ENCODE measurements at regions not wholly inside any gene's neighbourhood (a gene's known extent, or its start where the extent isn't known, plus 50 kb on each side); places are given as distances from the start of the nearest gene placed in this dataset.
A peak's percentile ranks its signal among the peaks of the same experiment; 100 is the strongest.

- no peaks in the 10 kb centered on the region for H3K9me3 ChIP-seq
- H3K4me3 ChIP-seq, result no peak overlapping the region
- DNase-seq, result no peak
- TF ChIP-seq POLR2AphosphoS5 (IDR thresholded peaks at IDR 0.05) (no peak), CTCF (IDR thresholded peaks at IDR 0.05) (no peak), EP300 (IDR thresholded peaks at IDR 0.05) (no peak), POLR2A (IDR thresholded peaks at IDR 0.05) (no peak)
- peaks cover 0 to 4% (median 2%) of the 10 kb centered on the region in 4 donors for H3K4me1 ChIP-seq
- no peaks in the 10 kb centered on the region for H3K27me3 ChIP-seq
- H3K27ac ChIP-seq, result no peak overlapping the region
- ATAC-seq (ENCODE audit: low FRiP score in 2 of 2), result no peak
- no peaks in the 10 kb centered on the region for H3K36me3 ChIP-seq
- 93 to 99% methylated on average over 2 of the region's 2 CpGs for WGBS, 2 donors
Measured at GRCh38 chr21:14768042-14768441, 221.9 kb upstream of the SAMSN1 start.

GRCh38 chr21:14767192-14767852 is 221.2 kb upstream of the SAMSN1 start:
- H3K36me3 ChIP-seq, result no peaks in the 10 kb centered on the region
- H3K27me3 ChIP-seq, result no peaks in the 10 kb centered on the region
- no peak for ATAC-seq (ENCODE audit: low FRiP score in 2 of 2)
- peaks cover 0 to 4% (median 2%) of the 10 kb centered on the region in 4 donors for H3K4me1 ChIP-seq
- no peaks in the 10 kb centered on the region for H3K9me3 ChIP-seq
- 85% methylated on average over 3 of the region's 3 CpGs for WGBS, 2 donors
- H3K27ac ChIP-seq, result no peak overlapping the region
- no peak overlapping the region for H3K4me3 ChIP-seq
- TF ChIP-seq CTCF (IDR thresholded peaks at IDR 0.05), result no peak
- TF ChIP-seq EP300 (IDR thresholded peaks at IDR 0.05), result no peak
- TF ChIP-seq POLR2AphosphoS5 (IDR thresholded peaks at IDR 0.05), result no peak
- no peak for TF ChIP-seq POLR2A (IDR thresholded peaks at IDR 0.05)
- DNase-seq, result no peak

GRCh38 chr21:14766241-14766640 is 220.1 kb upstream of the SAMSN1 start:
- H3K9me3 ChIP-seq, result no peaks in the 10 kb centered on the region
- H3K27ac ChIP-seq, result no peak overlapping the region
- H3K36me3 ChIP-seq, result no peaks in the 10 kb centered on the region
- WGBS, 2 donors, result 94 to 98% methylated on average over 5 of the region's 5 CpGs
- no peak for DNase-seq
- peaks cover 0 to 4% (median 2%) of the 10 kb centered on the region in 4 donors for H3K4me1 ChIP-seq
- no peak for ATAC-seq (ENCODE audit: low FRiP score in 2 of 2)
- no peak overlapping the region for H3K4me3 ChIP-seq
- no peaks in the 10 kb centered on the region for H3K27me3 ChIP-seq
- TF ChIP-seq EP300 (IDR thresholded peaks at IDR 0.05), result no peak

GRCh38 chr21:14763695-14764064 is 217.6 kb upstream of the SAMSN1 start:
- no peak for DNase-seq
- H3K36me3 ChIP-seq, result no peaks in the 10 kb centered on the region
- H3K27me3 ChIP-seq, result no peaks in the 10 kb centered on the region
- no peak overlapping the region for H3K4me3 ChIP-seq
- H3K27ac ChIP-seq, result peak overlapping the region in 1 of 4 donors; percentile 26
- H3K9me3 ChIP-seq, result no peaks in the 10 kb centered on the region
- H3K4me1 ChIP-seq, result peaks cover 0 to 4% (median 2%) of the 10 kb centered on the region in 4 donors
- TF ChIP-seq POLR2AphosphoS5 (IDR thresholded peaks at IDR 0.05) (no peak), EP300 (IDR thresholded peaks at IDR 0.05) (no peak), CTCF (IDR thresholded peaks at IDR 0.05) (no peak), POLR2A (IDR thresholded peaks at IDR 0.05) (no peak)
- 61 to 71% methylated on average over 4 of the region's 4 CpGs for WGBS, 2 donors
- no peak for ATAC-seq (ENCODE audit: low FRiP score in 2 of 2)

- Histone ChIP-seq H3K4me3 (peak overlapping the region in 1 of 4 donors; percentile 8), H3K36me3 (no peaks in the 10 kb centered on the region), H3K9me3 (no peaks in the 10 kb centered on the region), H3K27me3 (no peaks in the 10 kb centered on the region), H3K4me1 (peaks cover 0 to 4% (median 2%) of the 10 kb centered on the region in 4 donors), H3K27ac (peak overlapping the region in 3 of 4 donors; percentile 26 to 73 (median 38))
- DNase-seq (no peak), ATAC-seq (ENCODE audit: low FRiP score in 2 of 2) (peak in 1 of 2 donors; percentile 88)
- TF ChIP-seq CTCF (IDR thresholded peaks at IDR 0.05), result no peak
- TF ChIP-seq POLR2A (IDR thresholded peaks at IDR 0.05), result no peak
- TF ChIP-seq POLR2AphosphoS5 (IDR thresholded peaks at IDR 0.05), result no peak
- no peak for TF ChIP-seq EP300 (IDR thresholded peaks at IDR 0.05)
- 26 to 35% methylated on average over 4 of the region's 4 CpGs for WGBS, 2 donors
Measured at GRCh38 chr21:14762734-14763694, 216.9 kb upstream of the SAMSN1 start.
